GM13977 (cell line): ENCODE measurements at regions not wholly inside any gene's neighbourhood (a gene's known extent, or its start where the extent isn't known, plus 50 kb on each side); places are given as distances from the start of the nearest gene placed in this dataset.

Experiments
- DNase-seq: peaks from one replicate; pipeline ENCODE4 v3.0.0; 2012; ENCODE audit warnings: low spot score
- CTCF ChIP-seq: IDR thresholded peaks from 2 replicates; pipeline ENCODE4 v1.5.1; 2012; ENCODE audit warnings: mild to moderate bottlenecking, control low read depth; ENCODE audit not compliant: insufficient read depth; ENCODE audit errors: extremely low read depth, missing control alignments
- in situ Hi-C: fragments of 300-500 bp; cut with MboI; formaldehyde crosslinking; loops from one replicate; pipeline ENCODE4 v1.12.0; 2022; ENCODE audit warnings: low sequenced_read_pairs, low pct_unique_long_range_greater_than_20kb, mixed read lengths, inconsistent platforms; ENCODE audit not compliant: unreplicated experiment

GRCh38 chr5:169460896-169461295 is 122.7 kb upstream of the SPDL1 start:
- in situ Hi-C loops = no loop called here
- no peak for TF ChIP-seq CTCF
- DNase-seq = no peak

GRCh38 chr5:169460123-169460522 is 123.5 kb upstream of the SPDL1 start:
- DNase-seq = no peak
- no peak for TF ChIP-seq CTCF
- in situ Hi-C loops = no loop called here

GRCh38 chr5:169458221-169458620 is 125.4 kb upstream of the SPDL1 start:
- TF ChIP-seq CTCF = no peak
- in situ Hi-C loops = no loop called here
- no peak for DNase-seq

GRCh38 chr5:169450464-169450863 is 133.1 kb upstream of the SPDL1 start:
- in situ Hi-C loops = no loop called here
- no peak for DNase-seq
- TF ChIP-seq CTCF = no peak

- TF ChIP-seq CTCF = no peak
- in situ Hi-C loops = no loop called here
- DNase-seq = no peak
Observed at GRCh38 chr5:169448826-169449225, 134.7 kb upstream of the SPDL1 start.

- in situ Hi-C loops = no loop called here
- TF ChIP-seq CTCF = no peak
- no peak for DNase-seq
Observed at GRCh38 chr5:169445191-169445590, 138.4 kb upstream of the SPDL1 start.

- DNase-seq = no peak
- no peak for TF ChIP-seq CTCF
- in situ Hi-C loops = no loop called here
Observed at GRCh38 chr5:169442913-169443784, 140.4 kb upstream of the SPDL1 start.
